HepG2 (cell line): ENCODE measurements at regions not wholly inside any gene's neighbourhood (a gene's known extent, or its start where the extent isn't known, plus 50 kb on each side); places are given as distances from the start of the nearest gene placed in this dataset.

Experiments
- ATAC-seq: fragments of 200-7000 bp; cut with Tn5 transposase; 3 replicates; pipeline ENCODE4 v1.9.1; 2020; ENCODE audit warnings: mild to moderate bottlenecking, moderate library complexity
- BruUV-seq: library from RNA; stranded (reverse); fragments of 400-500 nt; replicated peaks from 2 replicates; lab custom pipeline; 2021; lab: Mats Ljungman, UMichigan
- CTCF ChIA-PET: fragments of 300-600 bp; formaldehyde crosslinking; extraction: SDS; loops from one replicate; lab custom pipeline; 2021; ENCODE audit warnings: low total read pairs, inconsistent platforms, low intra/inter-chr PET ratio; lab: Yijun Ruan, JAX
- POLR2A ChIA-PET: fragments of 350-600 bp; sonication (Branson Sonifier 250); formaldehyde crosslinking; loops from one replicate; lab custom pipeline; 2020; ENCODE audit warnings: antibody characterized with exemption, inconsistent platforms; lab: Yijun Ruan, JAX
- DNase-seq: peaks from one replicate; pipeline ENCODE4 v3.0.0-alpha.2; 2015; ENCODE audit warnings: low spot score
- FAIRE-seq: peaks from 3 replicates; lab custom pipeline; 2011; peaks lifted over from hg19 to GRCh38; lab: Jason Lieb, UNC
- H2AFZ ChIP-seq: one replicate; pipeline ENCODE4 v1.6.1; 2011; ENCODE audit warnings: low read length, inconsistent platforms
- H3K27ac ChIP-seq: fragments of 300-600 bp; 3 replicates; pipeline ENCODE4 v1.8.0; 2011; ENCODE audit warnings: mixed run types, mild to moderate bottlenecking, mixed read lengths, low read length, inconsistent platforms; ENCODE audit not compliant: insufficient read depth; ENCODE audit errors: extremely low read length
- H3K27me3 ChIP-seq, 2 experiments: fragments of 200-600 bp in 1 of 2; 2 replicates in 1 of 2; 3 replicates in 1 of 2; pipeline versions ENCODE4 v1.6.0 to v1.8.0; 2011; ENCODE audit warnings: low read length in 2 of 2, mild to moderate bottlenecking in 2 of 2, moderate library complexity in 2 of 2, inconsistent platforms in 1 of 2; ENCODE audit not compliant: insufficient read depth in 2 of 2, control insufficient read depth in 1 of 2
- H3K36me3 ChIP-seq, 2 experiments: fragments of 200-600 bp in 1 of 2; replicated peaks in 1 of 2; 2 replicates in 1 of 2; 3 replicates in 1 of 2; pipeline versions ENCODE4 v1.5.1 to v1.8.0; 2011; ENCODE audit warnings: low read length in 2 of 2, inconsistent platforms in 1 of 2; ENCODE audit not compliant: insufficient read depth in 2 of 2, control insufficient read depth in 1 of 2
- H3K4me1 ChIP-seq: 2 replicates; pipeline ENCODE4 v1.5.1; 2012; ENCODE audit warnings: low read length, inconsistent platforms; ENCODE audit not compliant: insufficient read depth
- H3K4me2 ChIP-seq: 2 replicates; pipeline ENCODE4 v1.6.0; 2011; ENCODE audit warnings: low read depth, low read length, inconsistent platforms
- H3K4me3 ChIP-seq, 3 experiments: fragments of 200-600 bp in 1 of 3; sonication (generic), shearing (Covaris generic) in 1 of 3; replicated peaks in 1 of 3; 2 replicates each; pipeline ENCODE4 v1.5.1; 2011 to 2016; ENCODE audit warnings: low read length in 3 of 3, inconsistent platforms in 2 of 3, low read depth in 2 of 3, mild to moderate bottlenecking in 2 of 3, control low read depth in 1 of 3, mixed read lengths in 1 of 3; ENCODE audit not compliant: insufficient read depth in 1 of 3
- H3K79me2 ChIP-seq: one replicate; pipeline ENCODE4 v1.6.1; 2011; ENCODE audit warnings: low read length, inconsistent platforms; ENCODE audit not compliant: insufficient read depth
- H3K9ac ChIP-seq: 2 replicates; pipeline ENCODE4 v1.6.0; 2011; ENCODE audit warnings: mild to moderate bottlenecking, low read depth, low read length, inconsistent platforms; ENCODE audit not compliant: insufficient read depth
- H3K9me3 ChIP-seq: 2 replicates; pipeline ENCODE4 v1.5.1; 2012; ENCODE audit warnings: mild to moderate bottlenecking, low read length
- H4K20me1 ChIP-seq: 2 replicates; pipeline ENCODE4 v1.6.0; 2011; ENCODE audit warnings: inconsistent platforms, mild to moderate bottlenecking, low read length, moderate library complexity; ENCODE audit not compliant: insufficient read depth
- FOXK1 ChIP-seq: sonication (generic); formaldehyde crosslinking; IDR thresholded peaks from 2 replicates; pipeline ENCODE4 v1.4.0; 2020; ENCODE audit warnings: low read depth, missing genetic modification reagents, borderline replicate concordance
- NFKBIZ ChIP-seq: IDR thresholded peaks from 2 replicates; pipeline ENCODE4 v1.6.1; 2018; ENCODE audit warnings: missing genetic modification reagents, missing compliant biosample characterization
- RAD21 ChIP-seq: fragments of 450-650 bp; formaldehyde crosslinking; IDR thresholded peaks from 2 replicates; pipeline ENCODE4 v1.5.0; 2020; ENCODE audit warnings: mild to moderate bottlenecking
- SETDB1 ChIP-seq: sonication (generic); formaldehyde crosslinking; IDR thresholded peaks from 2 replicates; pipeline ENCODE4 v1.5.1; 2020; ENCODE audit warnings: missing genetic modification reagents, mild to moderate bottlenecking, borderline replicate concordance
- ZNF343 ChIP-seq: sonication (generic); formaldehyde crosslinking; IDR thresholded peaks from 2 replicates; pipeline ENCODE4 v1.4.0; 2020; ENCODE audit warnings: mild to moderate bottlenecking, missing genetic modification reagents
- ZNF460 ChIP-seq: sonication (generic); formaldehyde crosslinking; IDR thresholded peaks from 2 replicates; pipeline ENCODE4 v1.5.1; 2020; ENCODE audit warnings: missing genetic modification reagents, mild to moderate bottlenecking, borderline replicate concordance
- ZNF503 ChIP-seq: sonication (generic); formaldehyde crosslinking; IDR thresholded peaks from 2 replicates; pipeline ENCODE4 v1.4.0; 2020; ENCODE audit warnings: missing genetic modification reagents
- ZNF629 ChIP-seq: sonication (generic); formaldehyde crosslinking; conservative IDR thresholded peaks from 2 replicates; pipeline ENCODE4 v1.5.0; 2020; ENCODE audit warnings: missing genetic modification reagents
- ZNF773 ChIP-seq: sonication (generic); formaldehyde crosslinking; IDR thresholded peaks from 2 replicates; pipeline ENCODE4 v1.4.0; 2020; ENCODE audit warnings: missing genetic modification reagents, borderline replicate concordance
- ZNF891 ChIP-seq: sonication (generic); formaldehyde crosslinking; IDR thresholded peaks from 2 replicates; pipeline ENCODE4 v1.5.0; 2020; ENCODE audit warnings: mild to moderate bottlenecking, missing genetic modification reagents
- WGBS: methylation state at CpG from one replicate; pipeline ENCODE4 v1.1.6; 2017; ENCODE audit warnings: low lambda C conversion rate; 5-methylcytosine and 5-hydroxymethylcytosine counted together
- in situ Hi-C: cut with HindIII; loops from 2 replicates; pipeline ENCODE4 v1.10.0; 2017; ENCODE audit warnings: low pct_unique_long_range_greater_than_20kb; ENCODE audit not compliant: extremely low pct_ligation_motif_present
- intact Hi-C: fragments of 100-400 bp; cut with micrococcal nuclease; formaldehyde crosslinking; loops from one replicate; pipeline ENCODE4 v1.10.0; 2022; ENCODE audit not compliant: unreplicated experiment
- TF ChIP-seq, protein P1 (sequence below): sonication (generic); formaldehyde crosslinking; IDR thresholded peaks from 2 replicates; pipeline ENCODE4 v1.4.0; 2020; ENCODE audit warnings: missing genetic modification reagents, borderline replicate concordance
- TF ChIP-seq, protein P2 (sequence below): sonication (generic); formaldehyde crosslinking; IDR thresholded peaks from 2 replicates; pipeline ENCODE4 v1.8.0; 2022; ENCODE audit warnings: low read depth, missing genetic modification reagents
- TF ChIP-seq, protein P3 (sequence below): sonication (generic); formaldehyde crosslinking; conservative IDR thresholded peaks from 2 replicates; pipeline ENCODE4 v1.8.0; 2022; ENCODE audit warnings: low read depth, missing genetic modification reagents

GRCh38 chr9:113665064-113665463, 201.5 kb downstream of the RGS3 start:
- in situ Hi-C loops (no loop called here), intact Hi-C loops (no loop called here)
- Histone ChIP-seq H3K79me2 (no peaks in the 10 kb centered on the region), H2AFZ (no peak overlapping the region), H3K4me1 (no peaks in the 10 kb centered on the region), H4K20me1 (no peaks in the 10 kb centered on the region), H3K4me3 (no peak overlapping the region), H3K36me3 (no peaks in the 10 kb centered on the region), H3K9ac (no peak overlapping the region), H3K9me3 (no peaks in the 10 kb centered on the region)
- POLR2A ChIA-PET, result no interaction called here
- CTCF ChIA-PET, result no interaction called here
- FAIRE-seq, result no peak
- TF ChIP-seq RAD21 (CRISPR knock-in tag) (no peak), ZNF460 (CRISPR knock-in tag) (no peak), ZNF629 (CRISPR knock-in tag) (no peak), ZNF343 (no peak)
- TF ChIP-seq, all 625 proteins: peak for 0
- DNase-seq (no peak), ATAC-seq (no peak)
- BruUV-seq, result no TSS peak
- WGBS, result 80% methylated on average over 1 of the region's 1 CpG
- H3K27me3 ChIP-seq, result peaks cover 1 to 15% of the 10 kb centered on the region in 2 experiments; a peak in 4 of 5 replicates
- H3K27ac ChIP-seq, result no peak overlapping the region
- H3K4me2 ChIP-seq, result no peak overlapping the region

GRCh38 chr9:113665756-113666155, 202.2 kb downstream of the RGS3 start:
- BruUV-seq, result no TSS peak
- Histone ChIP-seq H3K79me2 (no peaks in the 10 kb centered on the region), H4K20me1 (no peaks in the 10 kb centered on the region), H3K4me1 (no peaks in the 10 kb centered on the region), H3K36me3 (no peaks in the 10 kb centered on the region), H3K4me3 (no peak overlapping the region), H3K9me3 (no peaks in the 10 kb centered on the region), H3K4me2 (no peak overlapping the region), H3K27ac (no peak overlapping the region), H2AFZ (no peak overlapping the region), H3K9ac (no peak overlapping the region), H3K27me3 (peaks cover 1 to 9% of the 10 kb centered on the region in 2 experiments; a peak in 4 of 5 replicates)
- DNase-seq, result no peak
- in situ Hi-C loops, result no loop called here
- no peak for FAIRE-seq
- ChIA-PET POLR2A (no interaction called here), CTCF (no interaction called here)
- intact Hi-C loops, result no loop called here
- no peak for ATAC-seq
- 64% methylated on average over 7 of the region's 7 CpGs for WGBS
- TF ChIP-seq FOXK1 (CRISPR knock-in tag), result no peak
- no peak for TF ChIP-seq ZNF503 (CRISPR knock-in tag)
- TF ChIP-seq SETDB1 (CRISPR knock-in tag), result no peak
- TF ChIP-seq ZNF773, result no peak
- TF ChIP-seq, protein P1, sequence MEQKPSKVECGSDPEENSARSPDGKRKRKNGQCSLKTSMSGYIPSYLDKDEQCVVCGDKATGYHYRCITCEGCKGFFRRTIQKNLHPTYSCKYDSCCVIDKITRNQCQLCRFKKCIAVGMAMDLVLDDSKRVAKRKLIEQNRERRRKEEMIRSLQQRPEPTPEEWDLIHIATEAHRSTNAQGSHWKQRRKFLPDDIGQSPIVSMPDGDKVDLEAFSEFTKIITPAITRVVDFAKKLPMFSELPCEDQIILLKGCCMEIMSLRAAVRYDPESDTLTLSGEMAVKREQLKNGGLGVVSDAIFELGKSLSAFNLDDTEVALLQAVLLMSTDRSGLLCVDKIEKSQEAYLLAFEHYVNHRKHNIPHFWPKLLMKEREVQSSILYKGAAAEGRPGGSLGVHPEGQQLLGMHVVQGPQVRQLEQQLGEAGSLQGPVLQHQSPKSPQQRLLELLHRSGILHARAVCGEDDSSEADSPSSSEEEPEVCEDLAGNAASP (CRISPR knock-in tag), result no peak
- TF ChIP-seq, protein P2, sequence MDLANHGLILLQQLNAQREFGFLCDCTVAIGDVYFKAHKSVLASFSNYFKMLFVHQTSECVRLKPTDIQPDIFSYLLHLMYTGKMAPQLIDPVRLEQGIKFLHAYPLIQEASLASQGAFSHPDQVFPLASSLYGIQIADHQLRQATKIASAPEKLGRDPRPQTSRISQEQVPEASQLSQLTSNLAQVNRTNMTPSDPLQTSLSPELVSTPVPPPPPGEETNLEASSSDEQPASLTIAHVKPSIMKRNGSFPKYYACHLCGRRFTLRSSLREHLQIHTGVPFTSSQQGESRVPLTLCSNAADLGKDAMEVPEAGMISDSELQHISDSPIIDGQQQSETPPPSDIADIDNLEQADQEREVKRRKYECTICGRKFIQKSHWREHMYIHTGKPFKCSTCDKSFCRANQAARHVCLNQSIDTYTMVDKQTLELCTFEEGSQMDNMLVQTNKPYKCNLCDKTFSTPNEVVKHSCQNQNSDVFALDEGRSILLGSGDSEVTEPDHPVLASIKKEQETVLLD, result no peak
- no peak for TF ChIP-seq ZNF460 (CRISPR knock-in tag)
- TF ChIP-seq, protein P3, sequence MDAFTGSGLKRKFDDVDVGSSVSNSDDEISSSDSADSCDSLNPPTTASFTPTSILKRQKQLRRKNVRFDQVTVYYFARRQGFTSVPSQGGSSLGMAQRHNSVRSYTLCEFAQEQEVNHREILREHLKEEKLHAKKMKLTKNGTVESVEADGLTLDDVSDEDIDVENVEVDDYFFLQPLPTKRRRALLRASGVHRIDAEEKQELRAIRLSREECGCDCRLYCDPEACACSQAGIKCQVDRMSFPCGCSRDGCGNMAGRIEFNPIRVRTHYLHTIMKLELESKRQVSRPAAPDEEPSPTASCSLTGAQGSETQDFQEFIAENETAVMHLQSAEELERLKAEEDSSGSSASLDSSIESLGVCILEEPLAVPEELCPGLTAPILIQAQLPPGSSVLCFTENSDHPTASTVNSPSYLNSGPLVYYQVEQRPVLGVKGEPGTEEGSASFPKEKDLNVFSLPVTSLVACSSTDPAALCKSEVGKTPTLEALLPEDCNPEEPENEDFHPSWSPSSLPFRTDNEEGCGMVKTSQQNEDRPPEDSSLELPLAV (CRISPR knock-in tag), result no peak
- no peak for TF ChIP-seq NFKBIZ (CRISPR knock-in tag)
- no peak for TF ChIP-seq ZNF891 (CRISPR knock-in tag)
